B cell (primary cell): ENCODE measurements at regions not wholly inside any gene's neighbourhood (a gene's known extent, or its start where the extent isn't known, plus 50 kb on each side); places are given as distances from the start of the nearest gene placed in this dataset.

Source experiments
- CTCF ChIP-seq: fragments of 200-600 bp; IDR thresholded peaks from one replicate; pipeline ENCODE4 v1.8.0; 2022; ENCODE audit warnings: antibody characterized with exemption, mild to moderate bottlenecking
- EZH2 ChIP-seq: IDR thresholded peaks from 2 replicates; pipeline ENCODE4 v1.6.1; 2012; ENCODE audit warnings: borderline replicate concordance, low read depth, mild to moderate bottlenecking, moderate library complexity, low read length; ENCODE audit not compliant: insufficient read depth, poor library complexity, severe bottlenecking

DNA sequence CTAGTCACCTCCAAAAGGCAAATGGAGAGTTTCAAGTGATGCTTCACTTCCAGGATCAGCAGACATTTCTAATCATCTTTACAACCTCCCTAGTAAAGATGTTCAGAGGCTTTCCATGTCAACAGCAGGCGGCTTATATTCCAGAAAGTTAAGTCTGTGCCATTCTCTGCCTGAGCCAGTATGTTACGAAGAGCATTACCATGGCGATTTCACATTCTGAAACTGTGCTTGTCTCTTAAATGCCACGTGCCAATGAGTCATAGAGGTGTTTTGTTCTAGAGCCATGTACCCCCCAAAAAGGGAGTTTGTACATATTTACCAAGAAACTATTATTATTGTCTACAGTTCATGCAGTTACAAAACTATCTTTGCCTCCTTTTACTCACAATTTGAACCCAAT lies 319.5 kb downstream of the FOXA2 start:
- TF ChIP-seq CTCF (no peak), EZH2 (no peak)
